ENCODE measurements at regions not wholly inside any gene's neighbourhood (a gene's known extent, or its start where the extent isn't known, plus 50 kb on each side); places are given as distances from the start of the nearest gene placed in this dataset.
A peak's percentile ranks its signal among the peaks of the same experiment; 100 is the strongest.

GRCh38 chr2:172336681-172337080, 90.7 kb upstream of the ITGA6 start:
- H3K4me3 Mint-ChIP-seq, result no peak overlapping the region
- no peak for ATAC-seq
- no peaks in the 10 kb centered on the region for H3K27me3 Mint-ChIP-seq (ENCODE audit: low read depth)
- no peak for DNase-seq
- peaks cover 20% of the 10 kb centered on the region for H3K4me1 Mint-ChIP-seq (ENCODE audit: low read depth)
- no peaks in the 10 kb centered on the region for H3K9me3 Mint-ChIP-seq
- no peaks in the 10 kb centered on the region for H3K36me3 Mint-ChIP-seq (ENCODE audit: insufficient read depth)

- Mint-ChIP-seq H3K27me3 (ENCODE audit: low read depth) (no peaks in the 10 kb centered on the region), H3K4me1 (ENCODE audit: low read depth) (peaks cover 24% of the 10 kb centered on the region), H3K36me3 (ENCODE audit: insufficient read depth) (no peaks in the 10 kb centered on the region), H3K9me3 (peaks cover 6% of the 10 kb centered on the region), H3K4me3 (peak overlapping the region; percentile 59)
- ATAC-seq (peak; percentile 52 to 55), DNase-seq (no peak)
Observed at GRCh38 chr2:172339371-172340010, 87.9 kb upstream of the ITGA6 start.

- DNase-seq (no peak), ATAC-seq (no peak)
- Mint-ChIP-seq H3K4me1 (ENCODE audit: low read depth) (peaks cover 24% of the 10 kb centered on the region), H3K9me3 (peaks cover 6% of the 10 kb centered on the region), H3K4me3 (peak overlapping the region; percentile 59), H3K36me3 (ENCODE audit: insufficient read depth) (no peaks in the 10 kb centered on the region), H3K27me3 (ENCODE audit: low read depth) (no peaks in the 10 kb centered on the region)
Observed at GRCh38 chr2:172340394-172340793, 87.0 kb upstream of the ITGA6 start.

- peaks cover 24% of the 10 kb centered on the region for H3K4me1 Mint-ChIP-seq (ENCODE audit: low read depth)
- DNase-seq (no peak), ATAC-seq (no peak)
- H3K36me3 Mint-ChIP-seq (ENCODE audit: insufficient read depth), result no peaks in the 10 kb centered on the region
- H3K27me3 Mint-ChIP-seq (ENCODE audit: low read depth), result no peaks in the 10 kb centered on the region
- no peak overlapping the region for H3K4me3 Mint-ChIP-seq
- peaks cover 11% of the 10 kb centered on the region for H3K9me3 Mint-ChIP-seq
Observed at GRCh38 chr2:172342078-172342477, 85.3 kb upstream of the ITGA6 start.

GRCh38 chr2:172342611-172343010, 84.8 kb upstream of the ITGA6 start:
- Mint-ChIP-seq H3K27me3 (ENCODE audit: low read depth) (no peaks in the 10 kb centered on the region), H3K9me3 (peaks cover 16% of the 10 kb centered on the region), H3K4me3 (no peak overlapping the region), H3K4me1 (ENCODE audit: low read depth) (peaks cover 24% of the 10 kb centered on the region), H3K36me3 (ENCODE audit: insufficient read depth) (no peaks in the 10 kb centered on the region)
- ATAC-seq, result no peak
- no peak for DNase-seq

GRCh38 chr2:172344159-172344558, 83.2 kb upstream of the ITGA6 start:
- Mint-ChIP-seq H3K36me3 (ENCODE audit: insufficient read depth) (no peaks in the 10 kb centered on the region), H3K4me1 (ENCODE audit: low read depth) (peaks cover 21% of the 10 kb centered on the region), H3K9me3 (peaks cover 24% of the 10 kb centered on the region), H3K27me3 (ENCODE audit: low read depth) (no peaks in the 10 kb centered on the region), H3K4me3 (no peak overlapping the region)
- no peak for DNase-seq
- no peak for ATAC-seq

GRCh38 chr2:172345956-172346555, 81.3 kb upstream of the ITGA6 start:
- no peaks in the 10 kb centered on the region for H3K27me3 Mint-ChIP-seq (ENCODE audit: low read depth)
- H3K4me1 Mint-ChIP-seq (ENCODE audit: low read depth), result peaks cover 5% of the 10 kb centered on the region
- H3K9me3 Mint-ChIP-seq, result peaks cover 24% of the 10 kb centered on the region
- H3K36me3 Mint-ChIP-seq (ENCODE audit: insufficient read depth), result no peaks in the 10 kb centered on the region
- ATAC-seq (no peak), DNase-seq (no peak)
- H3K4me3 Mint-ChIP-seq, result no peak overlapping the region

- Mint-ChIP-seq H3K9me3 (peaks cover 20% of the 10 kb centered on the region), H3K4me1 (ENCODE audit: low read depth) (peaks cover 2% of the 10 kb centered on the region), H3K4me3 (no peak overlapping the region), H3K27me3 (ENCODE audit: low read depth) (no peaks in the 10 kb centered on the region), H3K36me3 (ENCODE audit: insufficient read depth) (no peaks in the 10 kb centered on the region)
- ATAC-seq (no peak), DNase-seq (no peak)
Observed at GRCh38 chr2:172348555-172349288, 78.7 kb upstream of the ITGA6 start.

- DNase-seq, result no peak
- H3K36me3 Mint-ChIP-seq (ENCODE audit: insufficient read depth), result no peaks in the 10 kb centered on the region
- peaks cover 14% of the 10 kb centered on the region for H3K9me3 Mint-ChIP-seq
- ATAC-seq, result no peak
- H3K4me1 Mint-ChIP-seq (ENCODE audit: low read depth), result no peaks in the 10 kb centered on the region
- H3K4me3 Mint-ChIP-seq, result no peak overlapping the region
- H3K27me3 Mint-ChIP-seq (ENCODE audit: low read depth), result no peaks in the 10 kb centered on the region
Observed at GRCh38 chr2:172350839-172351479, 76.4 kb upstream of the ITGA6 start.

GRCh38 chr2:172351586-172351985, 75.8 kb upstream of the ITGA6 start:
- Mint-ChIP-seq H3K36me3 (ENCODE audit: insufficient read depth) (no peaks in the 10 kb centered on the region), H3K4me3 (no peak overlapping the region), H3K27me3 (ENCODE audit: low read depth) (no peaks in the 10 kb centered on the region), H3K4me1 (ENCODE audit: low read depth) (no peaks in the 10 kb centered on the region), H3K9me3 (peaks cover 14% of the 10 kb centered on the region)
- no peak for ATAC-seq
- DNase-seq, result no peak

GRCh38 chr2:172354347-172354746, 73.0 kb upstream of the ITGA6 start:
- DNase-seq (no peak), ATAC-seq (no peak)
- H3K4me3 Mint-ChIP-seq, result no peak overlapping the region
- H3K9me3 Mint-ChIP-seq, result no peaks in the 10 kb centered on the region
- H3K36me3 Mint-ChIP-seq (ENCODE audit: insufficient read depth), result no peaks in the 10 kb centered on the region
- H3K27me3 Mint-ChIP-seq (ENCODE audit: low read depth), result no peaks in the 10 kb centered on the region
- peaks cover 5% of the 10 kb centered on the region for H3K4me1 Mint-ChIP-seq (ENCODE audit: low read depth)

- Mint-ChIP-seq H3K9me3 (no peaks in the 10 kb centered on the region), H3K4me3 (no peak overlapping the region), H3K36me3 (ENCODE audit: insufficient read depth) (no peaks in the 10 kb centered on the region)
Observed at GRCh38 chr2:172357442-172357841, 69.9 kb upstream of the ITGA6 start.

GRCh38 chr2:172358691-172359556, 68.5 kb upstream of the ITGA6 start:
- ATAC-seq (no peak), DNase-seq (no peak)
- Mint-ChIP-seq H3K4me3 (no peak overlapping the region), H3K9me3 (no peaks in the 10 kb centered on the region), H3K4me1 (ENCODE audit: low read depth) (peaks cover 5% of the 10 kb centered on the region), H3K27me3 (ENCODE audit: low read depth) (peaks cover 3% of the 10 kb centered on the region), H3K36me3 (ENCODE audit: insufficient read depth) (no peaks in the 10 kb centered on the region)

More at GRCh38 chr2:172357442-172357841, 69.9 kb upstream of the ITGA6 start:
- DNase-seq (no peak), ATAC-seq (no peak)
- peaks cover 5% of the 10 kb centered on the region for H3K4me1 Mint-ChIP-seq (ENCODE audit: low read depth)
- no peaks in the 10 kb centered on the region for H3K27me3 Mint-ChIP-seq (ENCODE audit: low read depth)

GRCh38 chr2:172361360-172361759, 66.0 kb upstream of the ITGA6 start:
- Mint-ChIP-seq H3K36me3 (ENCODE audit: insufficient read depth) (no peaks in the 10 kb centered on the region), H3K27me3 (ENCODE audit: low read depth) (peaks cover 3% of the 10 kb centered on the region), H3K9me3 (no peaks in the 10 kb centered on the region), H3K4me1 (ENCODE audit: low read depth) (peaks cover 5% of the 10 kb centered on the region), H3K4me3 (no peak overlapping the region)
- DNase-seq, result no peak
- no peak for ATAC-seq
